Activated naive CD4-positive, alpha-beta T cell (primary cell): ENCODE measurements at regions not wholly inside any gene's neighbourhood (a gene's known extent, or its start where the extent isn't known, plus 50 kb on each side); places are given as distances from the start of the nearest gene placed in this dataset.
"Not testable (repeated sequence)": the region's sequence is repeated elsewhere in the genome, so short reads cannot be mapped to it uniquely, and the experiment has no call there.

Source experiments
- DNase-seq, 4 experiments: peaks; one replicate each; lab custom pipeline; 2025; lab: John Stamatoyannopoulos, UW

DNA sequence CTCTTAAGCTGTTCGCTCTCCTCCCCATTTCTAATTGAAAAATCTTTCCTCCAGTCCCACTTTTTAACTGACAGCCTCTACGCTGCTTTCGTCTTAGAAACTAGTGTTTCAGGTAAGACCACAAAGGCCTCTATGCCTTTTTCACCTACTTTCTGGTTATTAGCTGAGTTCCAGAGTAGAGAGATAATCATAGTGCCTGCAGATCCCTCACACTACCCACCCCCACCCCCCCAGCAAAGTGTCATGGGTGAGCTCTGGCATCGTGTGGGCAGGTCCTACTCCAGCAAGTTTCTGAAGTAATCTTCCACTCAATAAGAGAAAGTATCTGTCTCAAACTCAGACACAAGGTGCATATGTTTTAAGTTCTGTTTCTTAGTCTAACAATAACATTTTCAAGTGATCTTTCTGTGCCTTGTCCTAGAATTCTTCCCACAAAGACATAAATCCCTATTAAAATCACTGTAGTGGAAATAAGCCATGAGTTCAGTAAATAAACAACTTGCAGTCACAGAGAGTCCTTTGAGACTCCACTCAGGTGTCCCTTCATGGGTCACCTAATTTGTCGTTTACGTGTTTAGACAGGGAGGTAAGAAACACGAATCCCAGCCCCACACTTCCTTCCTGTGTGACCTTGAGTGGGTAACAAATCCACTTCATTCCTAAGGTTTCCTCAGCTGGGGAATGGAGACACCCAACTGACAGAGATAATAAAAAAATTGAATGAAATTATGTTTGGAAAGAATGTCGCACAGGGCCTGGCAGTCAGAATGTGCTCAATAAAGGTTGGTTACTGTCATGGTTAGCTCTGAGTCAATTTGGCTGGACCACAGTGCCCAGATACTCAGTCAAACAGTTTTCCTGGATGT is 228.9 kb upstream of the CAND1 start:
- DNase-seq, result no peak

DNA sequence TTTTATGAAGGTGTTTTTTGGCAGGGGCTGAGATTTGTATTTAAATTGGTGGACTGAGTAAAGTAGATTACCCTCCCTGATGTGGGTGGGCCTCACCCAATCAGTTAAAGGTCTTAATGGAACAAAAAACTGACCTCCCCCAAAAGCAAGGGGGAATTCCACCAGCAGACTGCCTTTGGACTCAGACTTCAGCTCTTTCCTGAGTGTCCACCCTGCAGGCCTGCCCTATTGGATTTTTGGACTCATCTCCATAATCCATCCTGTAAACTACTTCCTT is 228.4 kb upstream of the CAND1 start:
- DNase-seq, result no peak

DNA sequence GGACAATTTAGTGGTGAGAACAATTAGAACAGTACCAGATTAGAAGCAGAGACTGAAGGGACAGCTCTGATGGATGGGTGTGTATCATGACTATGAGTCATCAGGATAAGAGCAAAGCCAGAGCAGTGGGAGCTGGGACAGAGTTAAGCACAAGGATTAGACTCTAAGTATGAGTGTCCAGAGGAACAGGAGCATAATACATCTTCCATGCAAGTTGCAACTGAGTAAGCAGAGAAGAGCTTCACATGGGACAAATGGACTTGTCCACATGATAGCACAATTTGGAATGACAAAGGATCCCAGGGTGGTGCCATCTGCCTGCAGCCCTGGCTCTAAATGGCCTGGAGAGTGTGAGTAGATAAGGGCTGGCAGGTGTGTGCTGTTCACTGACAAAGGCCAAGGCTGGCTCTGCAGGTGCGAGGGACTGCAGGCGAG is 226.4 kb upstream of the CAND1 start:
- no peak for DNase-seq

DNA sequence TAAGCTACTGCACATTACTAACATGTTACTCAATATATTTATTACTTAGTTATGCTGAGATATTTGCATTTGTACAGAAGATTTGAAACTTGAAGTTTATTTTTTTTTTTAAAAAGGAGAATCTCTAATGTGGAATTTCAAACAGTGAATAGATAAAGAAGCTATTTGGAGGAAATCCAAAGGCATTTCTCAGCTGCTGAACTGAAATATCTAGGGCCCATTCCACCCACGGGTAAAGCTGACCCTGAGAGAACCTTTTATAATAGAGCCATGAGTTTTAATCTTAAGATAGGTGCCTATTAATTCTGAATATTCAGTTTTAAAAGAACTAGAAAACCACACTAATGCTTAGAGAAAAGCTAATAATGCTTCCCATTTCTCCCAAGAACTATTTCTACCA is 225.4 kb upstream of the CAND1 start:
- DNase-seq, result no peak

DNA sequence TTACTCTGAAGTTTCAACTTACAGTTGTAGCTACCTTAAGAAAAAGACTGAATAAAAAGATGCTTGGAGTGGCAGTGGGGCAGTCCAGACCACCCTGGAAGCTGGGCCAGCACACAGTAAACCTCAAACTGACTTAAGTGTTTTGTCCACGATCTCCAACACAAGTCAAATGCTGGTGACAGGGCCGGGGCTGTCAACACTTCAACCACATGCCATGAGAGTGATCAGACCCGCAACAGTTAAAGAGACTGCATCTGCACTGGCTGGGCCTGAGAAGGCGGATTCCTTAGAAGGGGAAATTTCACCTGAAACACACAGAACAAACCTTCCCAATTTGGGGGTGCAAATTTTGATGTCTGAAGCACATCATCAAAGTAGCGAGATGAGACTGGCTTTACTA is 223.5 kb upstream of the CAND1 start:
- no peak for DNase-seq

DNA sequence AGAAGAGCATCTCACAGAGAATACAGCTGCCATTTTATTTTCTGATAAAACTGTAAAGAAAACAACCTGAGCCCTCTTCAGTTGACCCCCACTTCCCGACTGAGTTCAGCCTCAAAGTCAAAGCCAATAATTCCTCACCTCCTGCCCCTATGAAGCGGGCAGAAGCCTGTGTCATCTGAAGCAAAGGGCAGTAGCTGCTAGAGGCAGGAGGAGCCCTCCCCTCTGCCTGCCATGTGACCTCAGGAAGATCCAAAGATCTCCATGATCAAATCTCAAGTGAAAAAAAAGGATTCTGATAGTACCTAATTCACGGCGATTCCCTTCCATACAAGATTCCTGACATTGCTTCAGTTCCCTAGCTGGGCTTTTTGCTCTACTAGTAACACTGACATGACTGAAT is 223.1 kb upstream of the CAND1 start:
- DNase-seq, result no peak

DNA sequence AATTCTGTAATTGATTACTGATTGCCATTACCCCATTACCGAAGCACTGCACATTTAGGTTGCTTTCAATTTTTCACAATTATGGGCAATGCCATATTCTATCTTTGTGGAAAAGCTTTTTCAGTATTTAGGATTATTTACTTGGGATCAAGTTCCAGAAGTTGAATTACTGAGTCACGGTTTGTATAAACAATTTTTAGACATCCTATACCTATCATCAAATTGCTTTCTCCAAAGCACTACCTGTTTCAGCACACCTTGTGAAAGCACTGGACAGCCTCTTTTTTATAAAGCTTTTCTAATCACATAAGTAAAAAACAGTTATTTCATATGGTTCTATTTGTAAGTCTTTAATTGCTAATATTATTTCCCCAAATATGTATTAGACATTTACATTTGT is 221.5 kb upstream of the CAND1 start:
- DNase-seq, result no peak

DNA sequence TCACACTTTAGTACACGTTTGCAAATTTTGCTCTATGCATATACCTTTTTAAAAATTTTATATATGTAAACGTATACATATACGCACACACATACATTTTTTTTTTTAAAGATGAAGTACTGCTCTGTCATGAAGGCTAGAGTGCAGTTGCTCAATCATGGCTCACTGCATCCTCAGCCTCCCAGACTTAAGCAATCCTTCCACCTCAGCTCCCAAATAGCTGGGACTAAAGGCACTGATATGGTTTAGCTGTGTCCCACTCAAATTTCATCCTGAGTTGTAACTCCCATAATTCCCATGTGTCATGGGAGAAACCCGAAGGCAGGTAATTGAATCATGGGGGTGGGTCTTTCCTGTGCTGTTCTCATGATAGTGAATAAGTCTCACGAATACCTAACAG is 220.8 kb upstream of the CAND1 start:
- no peak for DNase-seq

DNA sequence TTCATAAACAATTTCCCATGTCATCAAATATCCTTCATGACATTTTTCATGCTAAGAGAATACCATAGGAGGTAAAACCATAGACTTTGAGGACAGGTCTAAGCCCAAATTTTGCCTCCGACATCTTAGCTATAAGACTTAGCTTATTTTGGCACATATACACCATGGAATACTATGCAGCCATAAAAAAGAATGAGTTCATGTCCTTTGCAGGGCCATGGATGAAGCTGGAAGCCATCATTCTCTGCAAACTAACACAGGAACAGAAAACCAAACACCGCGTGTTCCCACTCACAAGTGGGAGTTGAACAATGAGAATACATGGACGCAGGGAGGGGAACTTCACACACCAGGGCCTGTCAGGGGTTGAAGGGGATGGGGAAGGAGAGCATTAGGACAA is 220.0 kb upstream of the CAND1 start:
- DNase-seq, result not testable (repeated sequence)

DNA sequence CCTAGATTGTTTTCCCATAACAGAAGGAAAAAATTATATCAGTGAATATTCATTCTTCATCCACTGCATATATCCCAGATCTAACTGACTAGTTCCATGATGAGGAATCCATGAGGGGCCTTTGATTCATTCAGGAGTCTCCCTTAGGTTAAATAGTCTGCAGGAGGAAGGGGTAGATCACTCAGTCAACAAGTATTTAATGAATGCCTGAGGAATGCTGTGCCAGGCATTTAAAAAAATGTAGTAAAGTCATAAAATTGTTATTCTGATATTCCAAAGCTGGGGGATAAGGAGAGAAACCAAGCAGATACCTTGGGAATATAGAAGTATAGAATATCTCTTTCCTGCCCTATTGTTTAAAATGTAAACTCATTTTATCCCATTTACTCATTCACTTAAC is 216.2 kb upstream of the CAND1 start:
- DNase-seq, result no peak

DNA sequence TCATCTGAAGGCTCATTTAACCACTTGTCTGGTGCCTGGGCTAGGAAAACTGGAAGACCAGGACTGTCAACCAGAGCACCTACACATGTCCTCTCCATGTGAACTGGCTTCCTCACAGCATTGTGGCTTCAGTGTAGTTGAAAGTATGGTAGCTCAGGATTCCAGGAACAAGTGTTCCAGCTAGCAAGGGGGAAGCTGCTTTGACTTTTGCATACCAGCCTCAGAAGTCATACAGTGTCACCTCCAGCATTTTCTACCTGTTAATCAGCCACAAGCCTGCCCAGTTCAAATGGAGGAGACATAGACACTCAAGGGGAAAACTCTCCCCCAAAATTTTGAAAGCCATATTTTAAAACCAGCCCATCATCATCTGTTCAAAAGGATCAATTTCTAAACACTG is 212.8 kb upstream of the CAND1 start:
- DNase-seq, result no peak

DNA sequence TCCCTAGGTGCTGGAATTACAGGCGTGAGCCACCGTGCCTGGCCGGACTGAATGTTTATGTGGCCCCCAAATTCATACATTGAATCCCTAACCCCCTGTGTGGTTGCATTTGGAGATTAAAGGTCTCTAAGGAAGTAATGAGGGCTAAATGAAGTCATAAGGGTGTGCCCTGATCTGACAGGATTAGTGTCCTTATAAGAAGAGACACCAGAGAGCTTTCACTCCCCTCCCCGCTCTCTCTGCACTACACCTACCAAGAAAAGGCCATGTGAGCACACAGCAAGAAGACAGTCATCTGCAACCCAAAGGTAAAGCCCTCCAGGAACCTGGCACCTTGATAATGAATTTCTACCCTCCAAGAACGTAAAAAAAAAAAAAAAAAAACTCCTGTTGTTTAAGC is 212.1 kb upstream of the CAND1 start:
- no peak for DNase-seq

DNA sequence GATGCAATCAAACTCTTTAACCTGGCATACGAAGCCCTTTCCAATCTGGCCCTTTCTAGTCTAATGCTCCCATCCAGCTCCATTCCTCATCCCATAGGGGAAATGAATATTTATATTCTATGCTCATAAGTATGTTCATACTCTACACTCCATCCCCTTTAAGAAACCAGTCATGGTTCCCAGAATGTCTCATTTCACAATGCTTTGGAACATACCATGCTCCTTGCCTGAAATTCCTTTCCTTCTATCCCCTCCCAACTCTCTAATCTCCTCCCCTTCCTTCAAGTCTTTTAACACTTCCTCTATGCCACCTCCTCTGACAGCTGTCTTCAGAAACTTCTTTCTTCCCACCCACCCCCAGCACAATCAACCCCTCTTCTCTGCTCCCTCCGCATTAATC is 207.0 kb upstream of the CAND1 start:
- no peak for DNase-seq

DNA sequence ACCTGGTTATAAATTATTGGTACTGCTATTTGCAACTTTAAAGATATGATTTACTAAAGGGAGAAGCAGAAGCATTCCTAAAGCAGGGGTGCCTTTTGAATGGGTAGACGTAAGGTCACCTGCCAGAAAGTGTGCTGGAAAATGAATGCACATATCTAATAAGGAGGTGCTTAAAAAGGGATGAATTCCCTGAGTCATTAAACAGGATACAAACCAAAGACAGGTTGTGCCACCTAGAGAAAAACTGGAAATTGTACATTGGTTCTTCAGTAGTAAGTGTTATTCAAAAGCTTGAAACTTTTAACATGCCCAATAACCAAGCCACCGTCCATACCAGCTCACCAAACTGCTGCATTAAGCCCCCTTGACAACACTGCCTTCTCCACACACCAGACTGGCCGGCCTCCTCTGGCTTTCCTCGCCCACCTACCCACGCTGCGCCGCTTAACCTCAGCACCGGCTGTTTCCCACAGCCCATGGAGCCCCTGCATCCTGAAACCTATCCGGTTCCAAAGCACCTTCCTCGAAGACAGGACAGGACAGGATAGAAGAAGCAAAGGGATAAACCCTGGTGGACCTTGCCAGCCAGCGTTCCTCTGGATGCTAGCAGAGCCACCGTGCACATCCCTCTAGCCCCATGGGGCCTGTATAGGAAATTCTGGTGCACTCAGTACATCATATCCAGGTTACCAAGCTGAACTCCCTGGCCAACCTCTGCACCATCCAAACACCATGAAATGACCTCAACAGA is 201.5 kb upstream of the CAND1 start:
- DNase-seq, result no peak

DNA sequence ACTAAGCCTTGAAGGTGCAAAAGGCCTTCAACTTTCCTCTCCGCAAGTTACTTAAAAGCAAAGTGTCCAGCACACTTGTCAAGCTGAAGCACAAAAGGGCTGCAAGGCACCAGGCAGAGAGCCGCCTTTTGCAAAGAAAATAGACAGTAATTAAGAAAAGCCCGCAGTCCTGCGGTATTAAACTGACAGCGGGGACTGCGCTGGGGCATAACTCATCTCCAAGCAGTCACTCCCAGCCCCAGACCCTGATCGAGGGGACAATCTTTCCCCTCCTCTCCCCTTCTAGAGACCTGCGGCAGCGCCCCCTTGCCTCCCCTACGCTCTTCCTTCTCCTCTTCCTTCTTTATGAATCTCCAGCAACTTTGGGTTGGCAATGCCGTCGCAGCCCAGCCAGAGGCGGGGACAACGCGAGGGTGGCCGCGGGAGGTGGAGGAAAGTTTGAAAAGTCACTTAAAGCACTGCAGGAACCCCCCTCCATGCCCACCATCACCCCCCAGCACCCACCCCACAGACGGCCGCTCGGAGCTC is 200.9 kb upstream of the CAND1 start:
- DNase-seq, result no peak

DNA sequence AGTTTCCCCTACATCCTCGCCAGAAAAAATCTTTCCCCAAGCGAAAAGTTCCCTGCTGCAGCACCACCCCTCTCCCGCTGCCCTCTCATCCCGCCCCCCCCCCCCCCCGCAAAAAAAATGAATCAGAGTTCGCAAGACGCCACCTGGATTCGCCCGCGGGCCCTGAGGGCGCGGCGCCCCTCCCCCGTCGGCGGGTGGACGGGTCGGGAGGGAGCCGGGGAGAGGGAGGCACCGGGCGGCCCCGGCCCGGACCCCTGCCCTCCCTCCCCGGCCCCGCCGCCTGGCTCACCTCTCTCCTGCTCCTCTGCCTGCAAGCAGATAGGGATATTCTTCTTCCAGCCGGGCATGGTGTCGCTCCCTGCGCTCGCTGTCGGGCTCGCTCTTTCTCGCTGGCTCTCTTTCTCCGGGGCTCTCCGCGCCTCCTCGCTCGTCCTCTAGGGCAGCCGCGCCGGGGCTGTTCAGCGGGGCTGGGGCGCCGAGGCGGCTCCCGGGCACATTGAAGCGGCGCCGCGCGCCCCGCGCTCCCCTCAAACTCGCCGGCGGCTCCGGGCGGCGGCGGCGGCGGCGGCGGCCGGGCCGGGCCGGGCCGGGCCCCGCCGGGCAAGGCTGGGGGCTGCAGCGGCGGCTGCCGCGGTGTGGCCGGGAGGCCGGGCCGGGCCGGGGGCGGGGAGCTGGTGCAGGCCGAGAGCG is 200.3 kb upstream of the CAND1 start:
- peak in 3 of 4 experiments; percentile 12 to 17 (median 13) for DNase-seq

DNA sequence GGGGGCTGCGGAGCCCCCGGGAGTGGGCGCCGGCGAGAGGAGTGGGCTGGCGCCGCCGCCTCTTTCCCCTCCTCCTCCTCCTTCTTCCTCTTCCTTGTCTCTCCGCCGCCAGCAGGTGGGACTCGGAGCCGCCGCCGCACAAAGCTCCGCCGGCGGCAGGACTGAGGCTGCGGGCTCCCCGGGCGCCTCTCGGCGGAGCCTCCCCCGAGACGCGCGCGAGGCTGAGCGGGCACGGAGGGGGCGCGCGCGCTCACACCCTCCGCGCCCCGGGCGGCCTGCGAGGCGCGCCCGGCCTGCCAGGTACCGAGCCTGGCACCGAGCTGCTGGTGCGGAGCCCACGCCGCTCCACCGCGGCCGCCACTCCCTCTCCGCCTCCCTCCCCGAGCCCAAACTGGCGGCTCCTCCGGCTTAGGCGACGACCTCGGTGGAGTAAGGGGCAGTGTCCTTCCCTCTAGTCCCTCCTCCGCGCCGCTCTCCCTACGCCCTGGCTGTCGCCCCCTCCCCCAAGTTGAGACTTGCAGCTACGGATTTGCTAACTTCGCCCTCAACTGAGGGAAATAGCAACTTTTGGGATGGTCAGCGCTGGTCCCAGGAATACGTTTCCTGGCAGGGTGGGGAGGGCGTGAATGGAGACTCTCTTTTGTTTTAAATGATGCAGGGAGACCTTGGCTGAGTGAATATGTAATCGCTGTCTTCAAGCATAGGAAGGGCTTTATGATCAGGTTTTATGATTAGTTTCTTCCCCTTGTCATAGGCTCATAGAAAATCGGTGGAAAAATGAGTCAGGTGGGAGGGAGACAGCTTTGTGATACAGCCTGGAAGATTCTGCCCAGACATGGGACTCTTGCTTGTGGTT is 199.5 kb upstream of the CAND1 start:
- peak in 1 of 4 experiments; percentile 24 for DNase-seq

DNA sequence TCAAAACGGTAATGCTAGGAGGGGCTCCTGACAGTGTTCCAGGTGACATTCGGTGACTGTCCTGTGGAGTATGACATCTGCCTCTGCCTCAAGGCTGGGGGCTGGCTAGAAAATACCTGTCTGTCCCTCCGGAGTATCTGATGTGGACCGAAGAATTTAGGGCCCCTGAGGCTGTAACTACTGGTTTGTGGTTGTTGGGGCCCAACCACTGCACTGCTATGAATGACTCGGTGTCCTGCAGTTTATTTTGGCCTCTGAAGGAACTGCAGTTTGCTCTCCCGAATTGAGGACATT is 198.9 kb upstream of the CAND1 start:
- DNase-seq, result no peak

DNA sequence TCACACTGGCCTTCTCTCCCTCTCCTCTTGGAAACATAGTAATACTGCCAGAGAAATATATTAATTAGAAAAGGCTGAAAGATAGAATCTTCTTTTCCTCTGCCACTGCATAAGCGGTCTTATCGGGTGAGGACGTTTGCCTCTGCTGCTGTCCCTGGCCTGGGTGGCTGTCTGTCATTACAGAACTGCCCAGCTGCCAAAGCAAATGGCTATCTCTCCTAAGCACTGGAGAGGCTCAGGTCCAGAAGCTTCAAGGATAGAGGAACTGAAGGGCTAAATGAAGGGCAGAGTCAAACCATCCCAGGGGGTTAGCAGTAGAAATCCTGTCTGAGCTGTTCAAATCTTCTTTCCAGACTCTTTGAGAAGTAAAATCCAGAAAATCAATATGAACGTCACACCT is 198.6 kb upstream of the CAND1 start:
- no peak for DNase-seq

DNA sequence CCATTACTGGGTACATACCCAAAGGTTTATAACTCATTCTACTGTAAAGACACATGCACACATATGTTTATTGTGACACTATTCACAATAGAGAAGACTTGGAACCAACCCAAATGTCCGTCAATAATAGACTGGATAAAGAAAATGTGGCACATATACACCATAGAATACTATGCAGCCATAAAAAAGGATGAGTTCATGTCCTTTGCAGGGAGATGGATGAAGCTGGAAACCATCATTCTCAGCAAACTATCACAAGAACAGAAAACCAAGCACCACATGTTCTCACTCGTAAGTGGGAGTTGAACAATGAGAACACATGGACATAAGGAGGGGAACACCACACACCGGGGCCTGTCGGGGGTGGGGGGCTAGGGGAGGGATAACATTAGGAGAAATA is 196.9 kb upstream of the CAND1 start:
- DNase-seq, result not testable (repeated sequence)

DNA sequence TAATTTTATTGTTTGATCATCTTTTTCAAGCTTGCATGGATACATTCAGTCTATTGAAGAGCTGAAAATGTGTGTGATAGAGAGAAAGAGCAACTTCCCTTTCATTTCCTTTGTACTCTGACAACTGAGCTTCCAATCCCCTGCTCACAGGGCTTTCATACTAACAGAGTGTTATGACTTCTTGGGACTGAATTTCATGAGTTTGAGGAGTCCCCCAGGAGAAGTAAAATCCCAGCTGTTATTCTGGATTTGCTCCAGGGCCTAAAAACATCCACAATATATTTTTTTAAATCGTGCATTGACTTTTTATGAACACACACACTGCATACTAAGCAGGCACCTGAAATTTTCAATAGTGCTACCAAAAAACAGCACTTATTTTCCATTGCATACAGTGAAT is 195.8 kb upstream of the CAND1 start:
- no peak for DNase-seq

DNA sequence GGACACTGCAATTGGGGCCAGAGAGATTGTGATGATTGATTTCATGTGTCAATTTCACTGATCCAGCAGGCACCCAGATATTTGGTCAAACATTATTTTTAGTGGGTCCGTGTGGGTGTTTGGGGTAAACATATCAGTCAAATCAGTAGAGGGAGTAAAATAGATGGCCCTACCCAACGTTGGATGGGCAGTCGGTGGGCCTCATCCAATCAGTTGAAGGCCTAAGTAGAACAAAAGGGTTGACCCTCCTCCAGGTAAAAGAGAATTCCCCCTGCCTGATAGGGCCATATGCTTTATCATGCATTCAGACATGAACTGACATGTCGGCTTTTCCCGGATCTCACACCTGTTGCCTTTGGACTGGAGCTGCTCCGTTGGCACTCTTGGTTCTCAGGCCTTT is 195.1 kb upstream of the CAND1 start:
- no peak for DNase-seq
